Loucy (cell line): ENCODE measurements at regions not wholly inside any gene's neighbourhood (a gene's known extent, or its start where the extent isn't known, plus 50 kb on each side); places are given as distances from the start of the nearest gene placed in this dataset.

Source experiments
- H2AFZ ChIP-seq: fragments of 200-600 bp; sonication (generic); 2 replicates; pipeline ENCODE4 v1.6.0; 2016; ENCODE audit warnings: antibody characterized with exemption, mild to moderate bottlenecking, low read length, moderate library complexity
- H3F3A ChIP-seq: fragments of 200-600 bp; 2 replicates; pipeline ENCODE4 v1.6.0; 2016; ENCODE audit warnings: antibody characterized with exemption, low read depth, mild to moderate bottlenecking
- H3K27me3 ChIP-seq: fragments of 200-600 bp; sonication (generic); 2 replicates; pipeline ENCODE4 v1.6.1; 2014; ENCODE audit warnings: low read length, mild to moderate bottlenecking; ENCODE audit not compliant: insufficient read depth, poor library complexity, severe bottlenecking
- H3K36me3 ChIP-seq: fragments of 200-600 bp; sonication (generic); 2 replicates; pipeline ENCODE4 v1.6.1; 2016; ENCODE audit warnings: low read length; ENCODE audit not compliant: insufficient read depth
- H3K4me1 ChIP-seq: fragments of 200-600 bp; sonication (generic); 2 replicates; pipeline ENCODE4 v1.5.1; 2014; ENCODE audit warnings: low read length, mild to moderate bottlenecking; ENCODE audit not compliant: insufficient read depth, poor library complexity, severe bottlenecking
- H3K4me2 ChIP-seq: fragments of 200-600 bp; sonication (generic); 2 replicates; pipeline ENCODE4 v1.6.0; 2014; ENCODE audit warnings: antibody characterized with exemption, low read length, low read depth, mild to moderate bottlenecking; ENCODE audit not compliant: poor library complexity, severe bottlenecking
- H3K4me3 ChIP-seq: fragments of 200-600 bp; sonication (generic); 2 replicates; pipeline ENCODE4 v1.5.1; 2014; ENCODE audit warnings: low read length, mild to moderate bottlenecking, mixed read lengths; ENCODE audit not compliant: poor library complexity, severe bottlenecking
- H3K79me2 ChIP-seq: fragments of 200-600 bp; sonication (generic); 2 replicates; pipeline ENCODE4 v1.6.1; 2014; ENCODE audit warnings: low read length; ENCODE audit not compliant: insufficient read depth
- H3K9ac ChIP-seq: fragments of 200-600 bp; sonication (generic); 2 replicates; pipeline ENCODE4 v1.6.0; 2014; ENCODE audit warnings: mild to moderate bottlenecking, low read depth, low read length, moderate library complexity; ENCODE audit not compliant: poor library complexity, severe bottlenecking
- H3K9me2 ChIP-seq: fragments of 200-600 bp; sonication (generic); replicated peaks from 2 replicates; pipeline ENCODE4 v1.6.1; 2016; ENCODE audit warnings: low read depth, low read length, mixed read lengths
- H3K9me3 ChIP-seq: fragments of 200-600 bp; sonication (generic); 2 replicates; pipeline ENCODE4 v1.6.1; 2014; ENCODE audit warnings: mild to moderate bottlenecking, antibody characterized with exemption, low read length, low read depth; ENCODE audit not compliant: insufficient read depth
- H4K20me1 ChIP-seq: fragments of 200-600 bp; sonication (generic); 2 replicates; pipeline ENCODE4 v1.6.0; 2014; ENCODE audit warnings: antibody characterized with exemption, low read length, mild to moderate bottlenecking; ENCODE audit not compliant: insufficient read depth, poor library complexity, severe bottlenecking
- EZH2phosphoT487 ChIP-seq: fragments of 200-600 bp; IDR thresholded peaks from 2 replicates; pipeline ENCODE4 v1.6.1; 2018; ENCODE audit warnings: antibody characterized with exemption, mild to moderate bottlenecking, moderate library complexity, borderline replicate concordance
- TF ChIP-seq, protein P1 (sequence below): fragments of 200-600 bp; sonication (generic); conservative IDR thresholded peaks from 2 replicates; pipeline ENCODE4 v1.5.1; 2014; ENCODE audit warnings: mild to moderate bottlenecking, antibody characterized with exemption, low read length

GRCh38 chr14:40713387-40713786 is 893.3 kb upstream of the LRFN5 start:
- Histone ChIP-seq H3K79me2 (no peaks in the 10 kb centered on the region), H2AFZ (no peak overlapping the region), H3K4me2 (no peak overlapping the region), H3K4me3 (no peak overlapping the region), H3K27me3 (no peaks in the 10 kb centered on the region), H3K9me2 (no peaks in the 10 kb centered on the region), H3K9ac (no peak overlapping the region), H3K9me3 (no peaks in the 10 kb centered on the region), H3K36me3 (no peaks in the 10 kb centered on the region), H3K4me1 (no peaks in the 10 kb centered on the region), H4K20me1 (no peaks in the 10 kb centered on the region), H3F3A (no peaks in the 10 kb centered on the region)
- TF ChIP-seq EZH2phosphoT487, result no peak
- TF ChIP-seq, protein P1, sequence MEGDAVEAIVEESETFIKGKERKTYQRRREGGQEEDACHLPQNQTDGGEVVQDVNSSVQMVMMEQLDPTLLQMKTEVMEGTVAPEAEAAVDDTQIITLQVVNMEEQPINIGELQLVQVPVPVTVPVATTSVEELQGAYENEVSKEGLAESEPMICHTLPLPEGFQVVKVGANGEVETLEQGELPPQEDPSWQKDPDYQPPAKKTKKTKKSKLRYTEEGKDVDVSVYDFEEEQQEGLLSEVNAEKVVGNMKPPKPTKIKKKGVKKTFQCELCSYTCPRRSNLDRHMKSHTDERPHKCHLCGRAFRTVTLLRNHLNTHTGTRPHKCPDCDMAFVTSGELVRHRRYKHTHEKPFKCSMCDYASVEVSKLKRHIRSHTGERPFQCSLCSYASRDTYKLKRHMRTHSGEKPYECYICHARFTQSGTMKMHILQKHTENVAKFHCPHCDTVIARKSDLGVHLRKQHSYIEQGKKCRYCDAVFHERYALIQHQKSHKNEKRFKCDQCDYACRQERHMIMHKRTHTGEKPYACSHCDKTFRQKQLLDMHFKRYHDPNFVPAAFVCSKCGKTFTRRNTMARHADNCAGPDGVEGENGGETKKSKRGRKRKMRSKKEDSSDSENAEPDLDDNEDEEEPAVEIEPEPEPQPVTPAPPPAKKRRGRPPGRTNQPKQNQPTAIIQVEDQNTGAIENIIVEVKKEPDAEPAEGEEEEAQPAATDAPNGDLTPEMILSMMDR, result no peak

DNA sequence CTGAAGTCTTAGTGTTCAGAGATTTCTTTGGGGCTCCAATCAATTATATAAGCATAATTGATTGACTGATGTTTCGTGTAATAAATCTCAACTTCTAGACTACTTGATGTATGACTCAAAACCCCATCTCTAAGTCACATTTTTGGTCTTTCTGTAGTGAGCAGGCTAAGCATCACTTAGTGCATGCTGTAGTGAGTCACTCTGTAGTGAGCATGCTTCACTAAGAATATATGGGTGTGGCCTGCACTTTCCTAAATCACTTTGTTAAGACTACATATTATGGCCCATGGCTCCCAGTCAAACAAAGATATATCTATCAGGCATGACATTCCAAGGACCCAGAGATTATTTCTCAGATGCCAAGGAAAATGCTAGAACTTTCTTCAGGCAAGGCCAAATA is 909.4 kb upstream of the LRFN5 start:
- TF ChIP-seq, protein P1, result no peak
- H3K27me3 ChIP-seq, result no peaks in the 10 kb centered on the region
- no peaks in the 10 kb centered on the region for H3K36me3 ChIP-seq
- no peaks in the 10 kb centered on the region for H4K20me1 ChIP-seq
- H3K9ac ChIP-seq, result no peak overlapping the region
- H3K9me2 ChIP-seq, result no peaks in the 10 kb centered on the region
- no peak overlapping the region for H3K4me3 ChIP-seq
- H3K9me3 ChIP-seq, result no peaks in the 10 kb centered on the region
- no peaks in the 10 kb centered on the region for H3F3A ChIP-seq
- H3K4me2 ChIP-seq, result no peak overlapping the region
- H3K4me1 ChIP-seq, result no peaks in the 10 kb centered on the region
- H2AFZ ChIP-seq, result no peak overlapping the region
- H3K79me2 ChIP-seq, result no peaks in the 10 kb centered on the region

DNA sequence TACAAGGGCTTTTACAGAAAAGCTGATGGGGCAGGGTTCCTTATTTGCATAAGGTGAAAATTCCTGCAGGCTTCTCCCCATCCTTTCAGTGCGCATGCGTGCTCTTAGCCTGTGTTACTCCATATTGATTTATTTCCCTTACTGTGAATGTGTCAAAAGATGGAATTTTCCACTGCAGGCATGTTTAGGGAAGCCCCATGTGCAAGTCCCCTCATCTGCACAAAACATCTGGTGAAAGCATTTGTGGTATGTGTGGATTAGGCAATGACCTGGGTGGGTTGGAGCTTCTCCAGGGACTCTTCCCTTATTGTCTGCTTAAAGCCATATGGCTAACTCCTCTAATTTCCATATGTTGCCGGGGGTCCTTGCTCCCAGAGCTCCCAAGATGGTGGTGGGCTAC is 912.7 kb upstream of the LRFN5 start:
- H3K9me3 ChIP-seq, result no peaks in the 10 kb centered on the region

More for the DNA sequence above, 912.7 kb upstream of the LRFN5 start:
- H4K20me1 ChIP-seq, result no peaks in the 10 kb centered on the region
- H3K4me1 ChIP-seq, result no peaks in the 10 kb centered on the region
- H3K4me2 ChIP-seq, result no peak overlapping the region
- no peaks in the 10 kb centered on the region for H3F3A ChIP-seq
- H3K79me2 ChIP-seq, result no peaks in the 10 kb centered on the region
- H3K36me3 ChIP-seq, result no peaks in the 10 kb centered on the region
- TF ChIP-seq, protein P1, result no peak
- TF ChIP-seq EZH2phosphoT487, result no peak
- H3K4me3 ChIP-seq, result no peak overlapping the region
- no peak overlapping the region for H2AFZ ChIP-seq
- H3K9ac ChIP-seq, result no peak overlapping the region
- no peaks in the 10 kb centered on the region for H3K27me3 ChIP-seq
- no peaks in the 10 kb centered on the region for H3K9me2 ChIP-seq
